A549 (cell line): ENCODE measurements at regions not wholly inside any gene's neighbourhood (a gene's known extent, or its start where the extent isn't known, plus 50 kb on each side); places are given as distances from the start of the nearest gene placed in this dataset.

Experiments
- CEBPB ChIP-seq, 2 experiments: fragments of >200 bp in 1 of 2; sonication (Bioruptor Twin) in 1 of 2; formaldehyde crosslinking in 1 of 2; IDR thresholded peaks; 2 replicates each; pipeline ENCODE4 v1.6.1; 2012 to 2016
- CTCF ChIP-seq: fragments of >200 bp; sonication (Bioruptor Twin); formaldehyde crosslinking; IDR thresholded peaks from 3 replicates; pipeline ENCODE4 v1.5.1; 2016
- EP300 ChIP-seq, 2 experiments: fragments of >200 bp; sonication (Bioruptor Twin); formaldehyde crosslinking; IDR thresholded peaks; 2 replicates in 1 of 2; 3 replicates in 1 of 2; pipeline ENCODE4 v1.6.1; 2016 to 2017
- HOXB13 ChIP-seq: fragments of 250-450 bp; sonication (Bioruptor Pico); IDR thresholded peaks from 2 replicates; pipeline ENCODE4 v1.5.0; 2020; ENCODE audit warnings: low read depth, mild to moderate bottlenecking, moderate library complexity
- KDM1A ChIP-seq: fragments of 200-600 bp; sonication (generic); IDR thresholded peaks from 2 replicates; pipeline ENCODE4 v1.6.1; 2016; ENCODE audit warnings: low read depth, mild to moderate bottlenecking
- NR3C1 ChIP-seq: fragments of >200 bp; sonication (Bioruptor Twin); formaldehyde crosslinking; IDR thresholded peaks from 3 replicates; pipeline ENCODE4 v1.6.1; 2017
- TP53 ChIP-seq: fragments of 250-450 bp; sonication (Bioruptor Pico); IDR thresholded peaks from 2 replicates; pipeline ENCODE4 v1.5.0; 2021; ENCODE audit warnings: mild to moderate bottlenecking, moderate library complexity
- ZNF302 ChIP-seq: fragments of 250-450 bp; sonication (Bioruptor Pico); IDR thresholded peaks from 2 replicates; pipeline ENCODE4 v1.9.0; 2021; ENCODE audit warnings: inconsistent platforms, mild to moderate bottlenecking, moderate library complexity

- TF ChIP-seq HOXB13 (CRISPR knock-in tag), result no peak
- no peak for TF ChIP-seq KDM1A
- no peak for TF ChIP-seq EP300 (IDR thresholded peaks at IDR 0.05)
- TF ChIP-seq NR3C1, result no peak
- no peak for TF ChIP-seq CTCF
- no peak for TF ChIP-seq TP53 (CRISPR knock-in tag)
- no peak for TF ChIP-seq ZNF302
- no peak for TF ChIP-seq CEBPB (IDR thresholded peaks at IDR 0.05)
Observed at GRCh38 chr2:183416753-183417152, 292.5 kb downstream of the NUP35 start.
